Activated CD8-positive, alpha-beta T cell treated with anti-CD3 and anti-CD28 coated beads for 36 hours (primary cell): ENCODE measurements at regions not wholly inside any gene's neighbourhood (a gene's known extent, or its start where the extent isn't known, plus 50 kb on each side); places are given as distances from the start of the nearest gene placed in this dataset.

Source experiments
- ATAC-seq: fragments of 200-7000 bp; cut with Tn5 transposase; one replicate; pipeline ENCODE4 v1.10.0; 2021; ENCODE audit warnings: mild to moderate bottlenecking, moderate library complexity
- CTCF ChIA-PET: fragments of 350-600 bp; sonication (Branson Sonifier 250); formaldehyde crosslinking; loops from one replicate; lab custom pipeline; 2021; ENCODE audit warnings: antibody characterized with exemption; lab: Charles Lee
- POLR2A ChIA-PET: fragments of 350-600 bp; sonication (Branson Sonifier 250); formaldehyde crosslinking; loops from one replicate; lab custom pipeline; 2021; ENCODE audit warnings: antibody characterized with exemption; lab: Charles Lee
- DNase-seq: peaks from one replicate; pipeline ENCODE4 v3.0.0-alpha.2; 2020
- H3K27ac Mint-ChIP-seq: one replicate; pipeline ENCODE4 v1.8.0; 2021; ENCODE audit warnings: mild to moderate bottlenecking, mixed read lengths
- H3K27me3 Mint-ChIP-seq: one replicate; pipeline ENCODE4 v1.8.0; 2021; ENCODE audit warnings: mixed read lengths
- H3K36me3 Mint-ChIP-seq: one replicate; pipeline ENCODE4 v1.8.0; 2021; ENCODE audit warnings: low read depth, mixed read lengths
- H3K4me1 Mint-ChIP-seq: one replicate; pipeline ENCODE4 v1.8.0; 2021; ENCODE audit warnings: low read depth, mixed read lengths
- H3K4me3 Mint-ChIP-seq: one replicate; pipeline ENCODE4 v1.8.0; 2021; ENCODE audit warnings: mild to moderate bottlenecking, moderate library complexity, mixed read lengths
- H3K9me3 Mint-ChIP-seq: one replicate; pipeline ENCODE4 v1.8.0; 2021; ENCODE audit warnings: mixed read lengths
- CTCF ChIP-seq: fragments of 200-600 bp; IDR thresholded peaks from one replicate; pipeline ENCODE4 v1.8.0; 2022; ENCODE audit warnings: antibody characterized with exemption, mild to moderate bottlenecking
- intact Hi-C: fragments of 100-400 bp; cut with micrococcal nuclease; formaldehyde crosslinking; loops from one replicate; pipeline ENCODE4 v1.10.0; 2022

- Mint-ChIP-seq H3K27ac (no peak overlapping the region), H3K27me3 (peaks cover 17% of the 10 kb centered on the region), H3K4me1 (no peaks in the 10 kb centered on the region), H3K9me3 (no peaks in the 10 kb centered on the region), H3K36me3 (no peaks in the 10 kb centered on the region), H3K4me3 (no peak overlapping the region)
- ATAC-seq (no peak), DNase-seq (no peak)
- TF ChIP-seq CTCF, result no peak
- ChIA-PET POLR2A (no interaction called here), CTCF (no interaction called here)
- intact Hi-C loops, result no loop called here
Measured at GRCh38 chr18:10127729-10128128, 213.9 kb downstream of the VAPA start.

- ChIA-PET POLR2A (no interaction called here), CTCF (interaction anchor here (1.3 kb wide), 1 partner anchor 158 kb away, joined by 4 read pairs; no protein-coding TSS in a partner anchor)
- TF ChIP-seq CTCF, result no peak
- H3K4me3 Mint-ChIP-seq, result no peak overlapping the region
- no peak overlapping the region for H3K27ac Mint-ChIP-seq
- no peaks in the 10 kb centered on the region for H3K36me3 Mint-ChIP-seq
- H3K9me3 Mint-ChIP-seq, result no peaks in the 10 kb centered on the region
- no peak for DNase-seq
- no peaks in the 10 kb centered on the region for H3K4me1 Mint-ChIP-seq
- H3K27me3 Mint-ChIP-seq, result peaks cover 22% of the 10 kb centered on the region
- intact Hi-C loops, result no loop called here
- ATAC-seq, result no peak
Measured at GRCh38 chr18:10128921-10129501, 215.2 kb downstream of the VAPA start.

DNA sequence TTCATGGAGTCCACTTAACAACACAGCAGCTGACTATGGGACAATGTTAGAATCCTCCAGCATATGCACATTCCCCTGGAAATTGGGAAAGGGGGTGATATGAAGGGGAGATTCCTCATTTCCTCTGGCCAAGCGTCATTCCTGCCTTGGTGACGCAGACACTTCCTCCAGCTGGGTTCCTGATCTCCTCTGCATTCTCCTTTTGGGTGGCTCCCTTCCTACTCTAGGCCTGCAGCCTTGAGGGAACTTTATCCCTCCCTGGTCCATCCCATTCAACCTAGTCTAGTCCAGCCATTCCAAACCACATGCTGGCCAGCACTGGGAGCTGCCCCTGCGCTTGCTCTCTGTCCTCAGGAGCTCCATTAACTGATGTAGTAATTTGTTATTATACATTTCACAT, 216.8 kb downstream of the VAPA start:
- intact Hi-C loops, result no loop called here
- no peak for TF ChIP-seq CTCF
- H3K9me3 Mint-ChIP-seq, result no peaks in the 10 kb centered on the region
- CTCF ChIA-PET, result no interaction called here
- H3K27ac Mint-ChIP-seq, result no peak overlapping the region
- ATAC-seq, result no peak
- H3K36me3 Mint-ChIP-seq, result no peaks in the 10 kb centered on the region
- no peaks in the 10 kb centered on the region for H3K4me1 Mint-ChIP-seq
- no peak overlapping the region for H3K4me3 Mint-ChIP-seq
- POLR2A ChIA-PET, result no interaction called here
- DNase-seq, result no peak
- peaks cover 22% of the 10 kb centered on the region for H3K27me3 Mint-ChIP-seq

DNA sequence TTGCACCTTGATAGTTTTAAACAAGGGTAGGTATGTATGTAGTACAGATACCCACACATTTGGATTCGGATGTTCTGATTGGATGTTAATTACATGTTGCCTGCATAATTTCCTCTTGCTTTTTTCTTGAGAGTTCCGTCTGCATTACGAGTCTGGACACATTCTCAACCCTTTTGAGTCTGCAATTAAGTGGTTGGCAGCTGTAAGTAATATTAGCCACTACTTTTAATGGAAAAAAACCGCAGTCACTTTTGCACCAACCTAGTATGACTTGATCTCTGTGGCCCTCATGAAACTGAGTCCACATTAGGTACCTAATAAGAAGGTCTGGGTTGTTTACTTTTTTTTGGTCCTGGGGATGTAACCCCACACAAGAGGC, 217.3 kb downstream of the VAPA start:
- CTCF ChIA-PET, result no interaction called here
- H3K4me3 Mint-ChIP-seq, result no peak overlapping the region

More for the DNA sequence above, 217.3 kb downstream of the VAPA start:
- TF ChIP-seq CTCF, result no peak
- Mint-ChIP-seq H3K4me1 (no peaks in the 10 kb centered on the region), H3K36me3 (no peaks in the 10 kb centered on the region), H3K9me3 (no peaks in the 10 kb centered on the region), H3K27me3 (peaks cover 22% of the 10 kb centered on the region), H3K27ac (no peak overlapping the region)
- ATAC-seq, result no peak
- POLR2A ChIA-PET, result no interaction called here
- intact Hi-C loops, result no loop called here
- DNase-seq, result no peak
